ENCODE measurements at regions not wholly inside any gene's neighbourhood (a gene's known extent, or its start where the extent isn't known, plus 50 kb on each side); places are given as distances from the start of the nearest gene placed in this dataset.

GRCh38 chr11:24234822-24235508, 261.9 kb upstream of the LUZP2 start:
- no peak for DNase-seq
- intact Hi-C loops (cut with DNase I; ENCODE audit: low total_unique reads) = no loop called here
- H3K27ac ChIP-seq = no peak overlapping the region
- no peak for TF ChIP-seq CTCF (IDR thresholded peaks at IDR 0.05)
- H3K4me3 ChIP-seq = no peak overlapping the region
- H3K36me3 ChIP-seq = no peaks in the 10 kb centered on the region
- H3K27me3 ChIP-seq = no peaks in the 10 kb centered on the region
- no peaks in the 10 kb centered on the region for H3K4me1 ChIP-seq
- H3K9me3 ChIP-seq = no peaks in the 10 kb centered on the region

GRCh38 chr11:24238771-24239645, 257.8 kb upstream of the LUZP2 start:
- no peaks in the 10 kb centered on the region for H3K27me3 ChIP-seq
- H3K4me3 ChIP-seq = no peak overlapping the region
- H3K36me3 ChIP-seq = no peaks in the 10 kb centered on the region
- H3K4me1 ChIP-seq = no peaks in the 10 kb centered on the region
- no peak for TF ChIP-seq CTCF (IDR thresholded peaks at IDR 0.05)
- intact Hi-C loops (cut with DNase I; ENCODE audit: low total_unique reads) = no loop called here
- no peak for DNase-seq
- H3K9me3 ChIP-seq = no peaks in the 10 kb centered on the region
- H3K27ac ChIP-seq = no peak overlapping the region

GRCh38 chr11:24239930-24240329, 256.9 kb upstream of the LUZP2 start:
- Histone ChIP-seq H3K4me1 (no peaks in the 10 kb centered on the region), H3K4me3 (no peak overlapping the region), H3K36me3 (no peaks in the 10 kb centered on the region), H3K27ac (no peak overlapping the region), H3K9me3 (no peaks in the 10 kb centered on the region), H3K27me3 (no peaks in the 10 kb centered on the region)
- TF ChIP-seq CTCF (IDR thresholded peaks at IDR 0.05) = no peak
- DNase-seq = no peak
- intact Hi-C loops (cut with DNase I; ENCODE audit: low total_unique reads) = no loop called here

GRCh38 chr11:24240496-24241175, 256.2 kb upstream of the LUZP2 start:
- Histone ChIP-seq H3K27me3 (no peaks in the 10 kb centered on the region), H3K27ac (no peak overlapping the region), H3K36me3 (no peaks in the 10 kb centered on the region), H3K4me3 (no peak overlapping the region), H3K4me1 (no peaks in the 10 kb centered on the region), H3K9me3 (no peaks in the 10 kb centered on the region)
- intact Hi-C loops (cut with DNase I; ENCODE audit: low total_unique reads) = no loop called here
- TF ChIP-seq CTCF (IDR thresholded peaks at IDR 0.05) = no peak
- DNase-seq = no peak

GRCh38 chr11:24246715-24247114, 250.1 kb upstream of the LUZP2 start:
- H3K9me3 ChIP-seq = no peaks in the 10 kb centered on the region
- H3K27me3 ChIP-seq = no peaks in the 10 kb centered on the region
- H3K4me3 ChIP-seq = no peak overlapping the region
- TF ChIP-seq CTCF (IDR thresholded peaks at IDR 0.05) = no peak
- H3K27ac ChIP-seq = no peak overlapping the region
- no peak for DNase-seq
- no peaks in the 10 kb centered on the region for H3K4me1 ChIP-seq
- H3K36me3 ChIP-seq = no peaks in the 10 kb centered on the region
- intact Hi-C loops (cut with DNase I; ENCODE audit: low total_unique reads) = no loop called here

Data from tibial artery (tissue), 4 donors.